Cardiac muscle cell (in vitro differentiated cells and primary cell): ENCODE measurements at regions not wholly inside any gene's neighbourhood (a gene's known extent, or its start where the extent isn't known, plus 50 kb on each side); places are given as distances from the start of the nearest gene placed in this dataset.

ENCODE experiments used
- DNase-seq, 2 donors: peaks; one replicate each; pipeline versions ENCODE4 v3.0.0 to v3.0.0-alpha.2; 2010 to 2017; ENCODE audit warnings: low read depth in 1 of 2, low spot score in 1 of 2
- H3K27ac ChIP-seq: fragments of 200-600 bp; sonication (generic); 2 replicates; pipeline ENCODE4 v1.5.1; 2016
- H3K27me3 ChIP-seq: fragments of 200-600 bp; sonication (generic); 2 replicates; pipeline ENCODE4 v1.6.0; 2016; ENCODE audit warnings: control low read depth
- H3K36me3 ChIP-seq: fragments of 200-600 bp; sonication (generic); 2 replicates; pipeline ENCODE4 v1.5.1; 2016; ENCODE audit warnings: control low read depth
- H3K4me1 ChIP-seq: fragments of 200-600 bp; sonication (generic); 2 replicates; pipeline ENCODE4 v1.8.1; 2017; ENCODE audit warnings: low read depth, mild to moderate bottlenecking, mixed run types
- H3K4me3 ChIP-seq: fragments of 200-600 bp; sonication (generic); 2 replicates; pipeline ENCODE4 v1.5.1; 2016; ENCODE audit warnings: mild to moderate bottlenecking
- H3K9me3 ChIP-seq: fragments of 200-600 bp; sonication (generic); 2 replicates; pipeline ENCODE4 v1.5.1; 2017; ENCODE audit warnings: low read depth, mild to moderate bottlenecking, control low read depth
- CTCF ChIP-seq: IDR thresholded peaks from 2 replicates; pipeline ENCODE4 v1.5.1; 2012; ENCODE audit warnings: low read depth, mild to moderate bottlenecking, low read length

- H3K9me3 ChIP-seq, result no peaks in the 10 kb centered on the region
- H3K36me3 ChIP-seq, result no peaks in the 10 kb centered on the region
- H3K27ac ChIP-seq, result no peak overlapping the region
- no peak overlapping the region for H3K4me3 ChIP-seq
- H3K4me1 ChIP-seq, result peaks cover 18% of the 10 kb centered on the region
- no peak for TF ChIP-seq CTCF
- no peaks in the 10 kb centered on the region for H3K27me3 ChIP-seq
- DNase-seq, result no peak
Measured at GRCh38 chr11:119941171-119941570, 196.7 kb downstream of the TRIM29 start.

DNA sequence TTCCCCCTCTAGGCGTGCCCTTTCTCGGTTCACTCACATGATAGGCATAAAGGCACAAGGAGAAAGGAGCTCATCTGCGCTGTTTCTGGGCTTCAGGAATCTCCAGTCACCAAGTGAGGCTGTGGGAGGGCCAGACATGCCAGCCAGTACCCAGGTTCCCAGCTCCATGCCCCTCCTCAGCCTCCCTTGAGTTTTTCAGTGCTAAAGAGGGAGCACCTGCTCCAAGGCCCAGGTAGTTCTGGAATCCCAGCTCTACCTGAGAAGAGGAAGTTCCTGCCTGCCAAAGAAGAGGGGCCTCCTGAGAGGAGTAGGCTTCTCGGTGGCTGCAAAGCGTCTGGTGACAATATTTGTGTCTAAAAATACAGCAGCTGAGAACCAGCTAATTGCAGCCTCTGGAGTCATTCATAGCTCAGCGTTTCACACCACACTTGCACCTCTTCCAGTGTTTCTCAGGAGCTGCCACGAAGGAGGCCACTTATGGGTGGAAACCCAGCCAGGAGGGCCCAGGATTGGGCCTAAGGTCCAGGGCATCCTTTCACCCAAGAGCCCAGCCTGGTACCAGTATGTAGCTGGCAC lies 197.4 kb downstream of the TRIM29 start:
- Histone ChIP-seq H3K9me3 (no peaks in the 10 kb centered on the region), H3K27me3 (no peaks in the 10 kb centered on the region), H3K4me1 (peaks cover 18% of the 10 kb centered on the region), H3K4me3 (no peak overlapping the region), H3K27ac (peak overlapping the region; percentile 77), H3K36me3 (no peaks in the 10 kb centered on the region)
- peak in 1 of 2 donors; percentile 50 for DNase-seq
- TF ChIP-seq CTCF, result no peak

- no peaks in the 10 kb centered on the region for H3K36me3 ChIP-seq
- H3K27me3 ChIP-seq, result no peaks in the 10 kb centered on the region
- DNase-seq, result no peak
- TF ChIP-seq CTCF, result no peak
- no peak overlapping the region for H3K4me3 ChIP-seq
- H3K9me3 ChIP-seq, result no peaks in the 10 kb centered on the region
- peaks cover 18% of the 10 kb centered on the region for H3K4me1 ChIP-seq
- no peak overlapping the region for H3K27ac ChIP-seq
Measured at GRCh38 chr11:119937412-119937811, 200.5 kb downstream of the TRIM29 start.

GRCh38 chr11:119936426-119936825 lies 201.5 kb downstream of the TRIM29 start:
- Histone ChIP-seq H3K4me3 (no peak overlapping the region), H3K27me3 (no peaks in the 10 kb centered on the region), H3K27ac (no peak overlapping the region), H3K36me3 (no peaks in the 10 kb centered on the region), H3K4me1 (peaks cover 13% of the 10 kb centered on the region), H3K9me3 (no peaks in the 10 kb centered on the region)
- no peak for TF ChIP-seq CTCF
- DNase-seq, result no peak

DNA sequence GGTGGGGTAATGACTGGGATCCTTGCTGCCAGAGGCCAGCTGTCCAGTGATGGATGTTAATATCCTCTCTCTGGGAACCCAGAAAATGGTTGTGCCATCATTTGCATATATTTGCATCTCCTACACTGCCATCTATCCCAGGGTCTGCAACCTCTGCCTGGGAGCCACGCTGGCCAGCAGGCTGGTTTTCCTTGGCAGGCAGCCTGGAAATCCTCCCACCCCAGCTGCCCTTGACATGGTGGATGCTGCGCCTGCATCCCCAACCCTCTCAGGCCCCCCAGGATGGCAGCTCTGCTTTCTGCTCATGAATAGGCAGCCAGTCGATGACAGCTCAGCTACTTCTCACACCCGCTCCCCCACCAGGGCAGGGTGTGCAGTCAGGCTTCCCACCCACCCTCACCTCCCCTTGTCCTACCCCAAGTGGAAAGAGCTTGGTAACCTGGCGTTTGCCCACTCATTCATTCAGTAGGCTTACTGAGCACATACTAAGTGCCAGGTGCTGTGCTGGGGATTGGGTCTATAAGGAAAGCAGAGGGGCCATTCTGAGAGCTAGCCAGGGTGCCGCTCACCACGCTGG lies 202.5 kb downstream of the TRIM29 start:
- H3K27ac ChIP-seq, result no peak overlapping the region
- H3K4me3 ChIP-seq, result no peak overlapping the region
- no peaks in the 10 kb centered on the region for H3K27me3 ChIP-seq
- H3K36me3 ChIP-seq, result no peaks in the 10 kb centered on the region
- TF ChIP-seq CTCF, result no peak
- no peak for DNase-seq
- H3K9me3 ChIP-seq, result no peaks in the 10 kb centered on the region
- H3K4me1 ChIP-seq, result peaks cover 3% of the 10 kb centered on the region
